Ishikawa (cell line): ENCODE measurements at regions not wholly inside any gene's neighbourhood (a gene's known extent, or its start where the extent isn't known, plus 50 kb on each side); places are given as distances from the start of the nearest gene placed in this dataset.

Source experiments
- CEBPB ChIP-seq: IDR thresholded peaks from 2 replicates; pipeline ENCODE4 v1.6.1; 2012
- CREB1 ChIP-seq: IDR thresholded peaks from 2 replicates; pipeline ENCODE4 v1.6.1; 2012; ENCODE audit warnings: low read depth
- EGR1 ChIP-seq: IDR thresholded peaks from 2 replicates; pipeline ENCODE4 v1.6.1; 2012
- EP300 ChIP-seq: IDR thresholded peaks from 2 replicates; pipeline ENCODE4 v1.6.1; 2012; ENCODE audit warnings: borderline replicate concordance
- FOXM1 ChIP-seq: IDR thresholded peaks from 2 replicates; pipeline ENCODE4 v1.6.1; 2012; ENCODE audit warnings: low read depth, borderline replicate concordance
- NFIC ChIP-seq: IDR thresholded peaks from 2 replicates; pipeline ENCODE4 v1.6.1; 2012
- RAD21 ChIP-seq: IDR thresholded peaks from 2 replicates; pipeline ENCODE4 v1.6.1; 2012; ENCODE audit warnings: low read depth
- TAF1 ChIP-seq: IDR thresholded peaks from 2 replicates; pipeline ENCODE4 v1.6.1; 2012; ENCODE audit warnings: low read depth, mild to moderate bottlenecking
- TCF12 ChIP-seq: IDR thresholded peaks from 2 replicates; pipeline ENCODE4 v1.6.1; 2012; ENCODE audit warnings: low read depth
- TEAD4 ChIP-seq: IDR thresholded peaks from 2 replicates; pipeline ENCODE4 v1.6.1; 2012
- YY1 ChIP-seq: IDR thresholded peaks from 2 replicates; pipeline ENCODE4 v1.6.1; 2012; ENCODE audit warnings: low read depth
- ZBTB7A ChIP-seq: IDR thresholded peaks from 2 replicates; pipeline ENCODE4 v1.6.1; 2012; ENCODE audit warnings: low read depth
- TF ChIP-seq, protein P1 (sequence below): IDR thresholded peaks from 2 replicates; pipeline ENCODE4 v1.6.1; 2012
- TF ChIP-seq, protein P2 (sequence below): IDR thresholded peaks from 2 replicates; pipeline ENCODE4 v1.6.1; 2012
- TF ChIP-seq, protein P3 (sequence below): IDR thresholded peaks from 2 replicates; pipeline ENCODE4 v1.6.1; 2012; ENCODE audit warnings: low read depth, mild to moderate bottlenecking

DNA sequence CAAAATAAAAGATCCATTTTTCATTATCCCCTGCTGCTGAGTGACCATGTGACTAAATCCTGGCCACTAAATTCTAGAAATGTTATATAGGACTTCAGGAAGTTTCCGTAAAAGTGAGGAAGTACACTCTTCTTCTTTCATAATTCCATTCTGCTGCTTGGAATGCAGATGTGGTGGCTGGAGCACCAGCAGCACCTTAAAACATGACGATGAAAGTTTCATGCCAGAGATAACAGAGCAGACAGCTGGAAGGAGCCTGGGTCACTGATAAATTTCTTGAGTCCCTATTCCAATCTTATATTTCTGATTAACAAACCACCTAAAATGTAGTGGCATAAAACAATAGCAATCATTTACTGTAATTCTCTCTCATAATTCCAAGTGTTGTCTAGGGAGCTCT lies 238.7 kb downstream of the TBL1XR1 start:
- TF ChIP-seq EP300 = no peak
- no peak for TF ChIP-seq ZBTB7A
- TF ChIP-seq FOXM1 = no peak
- no peak for TF ChIP-seq EGR1
- TF ChIP-seq, protein P1, sequence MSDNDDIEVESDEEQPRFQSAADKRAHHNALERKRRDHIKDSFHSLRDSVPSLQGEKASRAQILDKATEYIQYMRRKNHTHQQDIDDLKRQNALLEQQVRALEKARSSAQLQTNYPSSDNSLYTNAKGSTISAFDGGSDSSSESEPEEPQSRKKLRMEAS = no peak
- TF ChIP-seq, protein P2, sequence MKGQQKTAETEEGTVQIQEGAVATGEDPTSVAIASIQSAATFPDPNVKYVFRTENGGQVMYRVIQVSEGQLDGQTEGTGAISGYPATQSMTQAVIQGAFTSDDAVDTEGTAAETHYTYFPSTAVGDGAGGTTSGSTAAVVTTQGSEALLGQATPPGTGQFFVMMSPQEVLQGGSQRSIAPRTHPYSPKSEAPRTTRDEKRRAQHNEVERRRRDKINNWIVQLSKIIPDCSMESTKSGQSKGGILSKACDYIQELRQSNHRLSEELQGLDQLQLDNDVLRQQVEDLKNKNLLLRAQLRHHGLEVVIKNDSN = no peak
- no peak for TF ChIP-seq YY1
- TF ChIP-seq, protein P3, sequence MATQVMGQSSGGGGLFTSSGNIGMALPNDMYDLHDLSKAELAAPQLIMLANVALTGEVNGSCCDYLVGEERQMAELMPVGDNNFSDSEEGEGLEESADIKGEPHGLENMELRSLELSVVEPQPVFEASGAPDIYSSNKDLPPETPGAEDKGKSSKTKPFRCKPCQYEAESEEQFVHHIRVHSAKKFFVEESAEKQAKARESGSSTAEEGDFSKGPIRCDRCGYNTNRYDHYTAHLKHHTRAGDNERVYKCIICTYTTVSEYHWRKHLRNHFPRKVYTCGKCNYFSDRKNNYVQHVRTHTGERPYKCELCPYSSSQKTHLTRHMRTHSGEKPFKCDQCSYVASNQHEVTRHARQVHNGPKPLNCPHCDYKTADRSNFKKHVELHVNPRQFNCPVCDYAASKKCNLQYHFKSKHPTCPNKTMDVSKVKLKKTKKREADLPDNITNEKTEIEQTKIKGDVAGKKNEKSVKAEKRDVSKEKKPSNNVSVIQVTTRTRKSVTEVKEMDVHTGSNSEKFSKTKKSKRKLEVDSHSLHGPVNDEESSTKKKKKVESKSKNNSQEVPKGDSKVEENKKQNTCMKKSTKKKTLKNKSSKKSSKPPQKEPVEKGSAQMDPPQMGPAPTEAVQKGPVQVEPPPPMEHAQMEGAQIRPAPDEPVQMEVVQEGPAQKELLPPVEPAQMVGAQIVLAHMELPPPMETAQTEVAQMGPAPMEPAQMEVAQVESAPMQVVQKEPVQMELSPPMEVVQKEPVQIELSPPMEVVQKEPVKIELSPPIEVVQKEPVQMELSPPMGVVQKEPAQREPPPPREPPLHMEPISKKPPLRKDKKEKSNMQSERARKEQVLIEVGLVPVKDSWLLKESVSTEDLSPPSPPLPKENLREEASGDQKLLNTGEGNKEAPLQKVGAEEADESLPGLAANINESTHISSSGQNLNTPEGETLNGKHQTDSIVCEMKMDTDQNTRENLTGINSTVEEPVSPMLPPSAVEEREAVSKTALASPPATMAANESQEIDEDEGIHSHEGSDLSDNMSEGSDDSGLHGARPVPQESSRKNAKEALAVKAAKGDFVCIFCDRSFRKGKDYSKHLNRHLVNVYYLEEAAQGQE = no peak
- TF ChIP-seq NFIC = no peak
- no peak for TF ChIP-seq CREB1
- no peak for TF ChIP-seq CEBPB
- no peak for TF ChIP-seq RAD21
- TF ChIP-seq TAF1 = no peak
- TF ChIP-seq TEAD4 = no peak
- TF ChIP-seq TCF12 = no peak

DNA sequence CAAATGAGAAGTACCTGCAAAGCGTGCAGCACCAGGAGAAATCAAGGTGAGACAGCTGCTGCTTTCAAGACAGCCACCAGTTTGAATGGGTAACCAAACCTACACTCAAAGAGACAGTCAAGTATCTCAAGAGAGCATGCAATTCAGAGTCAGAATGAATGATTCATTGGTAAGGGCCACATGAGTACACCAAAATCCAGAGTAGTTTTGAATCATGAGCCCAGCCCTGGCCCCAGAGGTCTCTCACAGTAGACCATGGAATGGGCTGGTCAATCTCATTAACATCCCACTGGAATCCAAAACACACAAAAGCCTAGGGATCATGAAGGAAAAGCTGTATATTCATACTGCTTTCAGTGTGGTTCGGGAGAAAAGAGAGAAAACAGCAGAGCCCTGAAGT lies 242.8 kb downstream of the TBL1XR1 start:
- TF ChIP-seq, protein P1 = no peak
- TF ChIP-seq YY1 (no peak), EP300 (no peak), EGR1 (no peak), NFIC (no peak), TCF12 (no peak), RAD21 (no peak), TEAD4 (no peak), FOXM1 (no peak), CREB1 (no peak), ZBTB7A (no peak), CEBPB (no peak), TAF1 (no peak)
- TF ChIP-seq, protein P3 = no peak
- TF ChIP-seq, protein P2 = no peak

DNA sequence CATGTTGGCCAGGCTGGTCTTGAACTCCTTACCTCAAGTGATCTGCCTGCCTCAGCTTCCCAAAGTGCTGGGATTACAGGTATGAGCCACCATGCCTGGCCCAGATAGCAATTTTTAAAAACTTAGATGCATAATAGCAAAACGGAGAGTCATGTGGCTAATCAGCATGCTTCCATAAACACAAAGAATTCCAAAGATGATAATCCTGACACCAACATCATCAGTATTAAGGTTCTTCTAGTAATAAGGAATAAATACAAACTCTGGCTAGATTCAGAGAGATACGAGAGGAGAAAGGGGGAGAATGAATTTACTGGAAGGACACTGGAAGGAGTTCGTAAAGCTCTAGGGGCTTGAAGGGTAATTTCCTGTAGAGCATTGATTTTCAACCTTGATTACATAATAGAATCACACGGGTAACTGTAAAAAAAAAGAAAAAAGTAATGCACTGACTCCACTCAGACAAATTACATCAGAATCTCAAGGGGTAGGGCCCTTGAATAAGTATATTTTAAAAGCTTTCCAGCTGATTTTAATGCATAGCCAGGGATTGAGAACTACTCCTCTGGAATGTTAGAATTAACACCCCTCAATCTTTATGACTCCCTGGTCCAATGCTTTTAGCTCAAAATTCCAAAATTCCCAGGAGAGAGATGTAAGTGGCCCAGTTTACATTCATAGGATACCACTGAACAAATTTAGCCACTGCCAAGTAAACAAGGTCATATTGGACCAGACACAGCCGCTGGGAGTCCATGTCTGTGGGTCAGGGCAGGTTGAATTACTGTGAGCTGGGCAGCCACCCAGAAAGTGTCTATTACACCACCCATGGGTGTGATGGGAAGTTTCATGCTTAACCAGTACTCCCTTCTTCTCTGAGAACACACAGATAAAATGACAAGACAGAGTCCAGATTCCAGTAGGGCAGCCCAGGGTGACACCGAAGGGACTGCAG lies 243.9 kb downstream of the TBL1XR1 start:
- TF ChIP-seq NFIC (peak; percentile 20; the same call in 1 of the 2 replicates), CREB1 (no peak), CEBPB (no peak), EGR1 (no peak), TCF12 (0 out of 2 replicates have a peak, but pooled peaks have one; percentile 24)
- TF ChIP-seq, protein P3 = no peak

DNA sequence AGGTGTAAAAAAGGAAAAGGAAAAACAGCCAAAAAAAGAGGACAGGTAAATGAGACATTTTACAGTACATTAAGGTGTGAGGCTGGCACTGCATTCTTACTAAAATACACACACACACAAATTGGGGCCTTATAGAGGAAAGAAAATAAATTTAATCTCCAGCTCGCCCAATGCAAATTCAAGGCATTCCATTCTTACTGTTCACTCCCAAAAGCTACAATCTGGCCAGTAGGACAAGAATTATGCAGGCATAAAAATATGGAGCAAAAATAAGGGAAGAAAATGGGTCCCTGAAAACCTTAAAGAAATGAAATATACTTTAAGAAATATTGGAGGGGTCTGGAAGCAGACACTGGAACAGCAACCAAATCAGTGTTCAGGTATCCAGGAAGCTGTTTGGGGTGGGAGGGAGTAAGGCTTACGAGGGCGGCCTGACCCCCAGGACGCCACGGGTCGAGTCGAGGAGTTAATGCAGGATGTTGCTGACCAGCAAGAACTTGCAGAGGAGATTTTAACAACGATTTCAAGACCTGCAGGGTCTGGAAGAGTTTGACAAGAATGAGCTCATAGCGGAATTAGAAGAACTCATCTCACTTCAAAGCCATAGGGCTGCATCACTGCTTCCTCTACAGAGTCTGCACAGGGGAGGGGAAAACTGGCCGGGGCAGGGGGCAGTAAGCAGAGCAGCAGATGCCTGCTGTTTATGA lies 245.5 kb downstream of the TBL1XR1 start:
- no peak for TF ChIP-seq RAD21
- TF ChIP-seq, protein P3 = no peak
